NCI-H2107 treated with DMSO at 0.1 percent for 48 hours (cell line): ENCODE measurements at regions not wholly inside any gene's neighbourhood (a gene's known extent, or its start where the extent isn't known, plus 50 kb on each side); places are given as distances from the start of the nearest gene placed in this dataset.

ENCODE experiments used
- DNase-seq: peaks from one replicate; lab custom pipeline; 2025; ENCODE audit not compliant: unreplicated experiment; lab: John Stamatoyannopoulos, UW

- no peak for DNase-seq
Observed at GRCh38 chr11:113634940-113635575, 71.0 kb downstream of the TMPRSS5 start.

GRCh38 chr11:113632981-113633380 is 73.1 kb downstream of the TMPRSS5 start:
- DNase-seq: no peak

GRCh38 chr11:113629562-113629961 is 76.5 kb downstream of the TMPRSS5 start:
- DNase-seq: no peak

- DNase-seq: peak; percentile 92
Observed at GRCh38 chr11:113628912-113629311, 77.2 kb downstream of the TMPRSS5 start.

- DNase-seq: no peak
Observed at GRCh38 chr11:113627946-113628345, 78.2 kb downstream of the TMPRSS5 start.

- DNase-seq: no peak
Observed at GRCh38 chr11:113627297-113627696, 78.8 kb downstream of the TMPRSS5 start.

GRCh38 chr11:113626736-113627135 is 79.4 kb downstream of the TMPRSS5 start:
- DNase-seq: no peak

- no peak for DNase-seq
Observed at GRCh38 chr11:113623114-113623513, 83.0 kb downstream of the TMPRSS5 start.

GRCh38 chr11:113618360-113618759 is 87.7 kb downstream of the TMPRSS5 start:
- DNase-seq: no peak

- no peak for DNase-seq
Observed at GRCh38 chr11:113615773-113616172, 90.3 kb downstream of the TMPRSS5 start.

- peak; percentile 15 for DNase-seq
Observed at GRCh38 chr11:113615098-113615497, 91.0 kb downstream of the TMPRSS5 start.

- DNase-seq: no peak
Observed at GRCh38 chr11:113614097-113614496, 92.0 kb downstream of the TMPRSS5 start.

GRCh38 chr11:113613619-113614018 is 92.5 kb downstream of the TMPRSS5 start:
- no peak for DNase-seq

- DNase-seq: no peak
Observed at GRCh38 chr11:113604186-113604585, 101.9 kb downstream of the TMPRSS5 start.

GRCh38 chr11:113603277-113604059 is 102.6 kb downstream of the TMPRSS5 start:
- no peak for DNase-seq

GRCh38 chr11:113602483-113602882 is 103.6 kb downstream of the TMPRSS5 start:
- DNase-seq: no peak

- no peak for DNase-seq
Observed at GRCh38 chr11:113596658-113597057, 109.5 kb downstream of the TMPRSS5 start.

GRCh38 chr11:113595810-113596594 is 110.1 kb downstream of the TMPRSS5 start:
- no peak for DNase-seq

- DNase-seq: no peak
Observed at GRCh38 chr11:113593698-113594308, 112.3 kb downstream of the TMPRSS5 start.

- DNase-seq: no peak
Observed at GRCh38 chr11:113591117-113591516, 115.0 kb downstream of the TMPRSS5 start.

- no peak for DNase-seq
Observed at GRCh38 chr11:113587308-113587739, 112.1 kb upstream of the DRD2 start.
